Right forelimb (tissue), 1 donor: ENCODE measurements at regions not wholly inside any gene's neighbourhood (a gene's known extent, or its start where the extent isn't known, plus 50 kb on each side); places are given as distances from the start of the nearest gene placed in this dataset.
A peak's percentile ranks its signal among the peaks of the same experiment; 100 is the strongest.

ENCODE experiments used
- DNase-seq: peaks from one replicate; pipeline ENCODE4 v3.0.0-alpha.2; 2018

DNA sequence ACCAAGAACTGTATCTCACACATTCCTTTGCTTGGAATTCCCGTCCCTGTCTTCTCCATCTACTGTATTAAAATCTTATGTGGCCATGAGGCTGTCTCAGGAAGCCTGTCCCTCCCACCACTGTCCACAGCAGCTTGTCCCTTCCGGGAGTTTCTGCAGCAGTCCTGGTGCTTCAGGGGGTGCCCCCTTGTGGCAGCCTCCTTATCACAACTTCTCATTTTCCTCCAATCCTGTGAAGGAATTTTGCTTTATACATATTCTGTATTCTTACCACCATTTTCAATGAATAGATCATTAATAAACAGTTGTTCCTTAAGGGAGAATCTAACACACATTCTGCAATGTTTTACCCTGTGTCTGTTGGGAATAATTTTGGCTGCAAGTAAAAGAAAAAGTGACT, 220.4 kb upstream of the RAG2 start:
- DNase-seq, result no peak

- DNase-seq, result no peak
Measured at GRCh38 chr11:36817336-36817965, 219.4 kb upstream of the RAG2 start.

- no peak for DNase-seq
Measured at GRCh38 chr11:36809303-36809702, 211.3 kb upstream of the RAG2 start.

GRCh38 chr11:36807871-36808270, 209.8 kb upstream of the RAG2 start:
- DNase-seq, result no peak

- DNase-seq, result no peak
Measured at GRCh38 chr11:36803084-36803483, 205.0 kb upstream of the RAG2 start.

GRCh38 chr11:36792996-36793914, 195.2 kb upstream of the RAG2 start:
- DNase-seq, result no peak

GRCh38 chr11:36791957-36792356, 193.9 kb upstream of the RAG2 start:
- no peak for DNase-seq

- DNase-seq, result no peak
Measured at GRCh38 chr11:36790526-36790925, 192.5 kb upstream of the RAG2 start.

- DNase-seq, result no peak
Measured at GRCh38 chr11:36783808-36784207, 185.8 kb upstream of the RAG2 start.

DNA sequence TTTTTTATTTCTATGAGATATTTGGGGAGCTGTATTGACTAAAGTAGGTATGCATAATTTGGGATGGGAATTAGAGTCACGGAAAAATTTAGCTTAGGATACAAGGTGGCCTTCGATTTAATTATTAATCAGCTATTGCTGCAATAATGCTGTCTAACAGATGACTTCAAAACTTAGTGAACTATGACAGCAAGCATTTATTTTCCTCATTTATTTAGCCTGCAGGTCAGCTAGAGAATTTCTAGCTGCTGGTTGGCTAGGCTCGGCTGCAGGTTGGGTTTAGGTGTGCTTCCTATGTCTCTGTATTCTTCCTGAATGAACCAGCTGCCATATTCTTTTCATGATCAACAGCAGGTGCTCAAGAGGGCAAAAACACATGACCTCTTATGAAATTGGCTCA, 181.8 kb upstream of the RAG2 start:
- DNase-seq, result no peak

DNA sequence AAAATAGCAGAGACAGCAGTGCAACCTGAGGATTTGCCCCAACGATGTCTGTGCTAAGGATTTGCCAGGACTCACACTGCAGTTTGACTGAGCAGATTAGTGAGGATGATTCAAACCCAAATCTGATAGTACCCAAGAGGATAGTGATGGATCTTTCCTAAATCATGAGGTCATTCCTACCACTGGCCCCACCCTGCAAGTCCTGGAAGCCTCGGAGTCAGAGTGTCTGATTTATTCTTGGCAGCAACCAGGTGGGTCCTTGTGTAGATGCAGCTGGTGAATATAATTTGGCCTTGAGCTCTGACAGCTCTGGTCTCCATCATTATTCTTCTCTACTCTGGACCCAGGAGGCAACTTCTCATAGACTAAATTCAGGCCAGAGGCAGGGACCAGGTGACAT, 179.3 kb upstream of the RAG2 start:
- no peak for DNase-seq

- DNase-seq, result no peak
Measured at GRCh38 chr11:36775756-36776155, 177.7 kb upstream of the RAG2 start.

GRCh38 chr11:36775130-36775529, 177.1 kb upstream of the RAG2 start:
- no peak for DNase-seq

- DNase-seq, result no peak
Measured at GRCh38 chr11:36774603-36775002, 176.6 kb upstream of the RAG2 start.

- DNase-seq, result no peak
Measured at GRCh38 chr11:36763187-36763586, 165.2 kb upstream of the RAG2 start.

DNA sequence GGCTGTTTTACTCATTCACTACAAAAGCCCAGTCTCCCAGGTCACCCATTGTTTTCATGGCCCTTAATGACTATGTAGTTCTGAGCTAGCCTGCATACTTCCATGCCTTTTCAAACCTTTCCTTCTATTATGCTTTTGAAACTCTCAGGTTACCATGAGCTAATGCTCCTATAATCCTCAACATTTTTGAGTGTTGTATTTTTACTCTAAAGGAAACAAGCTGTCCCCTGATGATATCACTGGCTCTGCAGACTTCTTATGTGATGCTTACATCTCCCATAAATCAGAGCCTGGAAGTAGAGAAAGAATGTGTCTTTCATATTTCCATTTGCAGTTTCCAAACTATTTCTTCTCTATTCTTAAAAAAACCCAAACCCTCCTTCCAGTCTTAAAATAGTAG, 159.0 kb upstream of the RAG2 start:
- no peak for DNase-seq

DNA sequence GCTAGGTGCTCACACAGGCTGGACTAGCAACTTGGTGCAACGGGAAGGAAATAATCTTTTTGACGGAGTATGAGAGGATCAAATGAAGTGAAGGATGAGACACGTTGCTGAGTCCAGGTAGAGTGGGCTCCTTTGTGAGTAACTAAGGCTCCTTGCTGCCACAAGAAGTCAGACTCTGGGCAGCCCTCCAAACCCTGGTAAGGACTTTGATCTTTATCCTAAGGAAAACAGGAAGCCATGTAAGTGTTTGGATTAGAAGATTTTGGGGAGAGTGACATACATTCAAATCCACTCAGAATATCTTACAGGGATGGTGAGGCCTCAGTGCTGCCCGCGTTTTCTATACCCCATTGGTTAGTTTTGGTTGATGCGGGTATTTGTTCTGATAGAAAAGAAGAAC, 155.9 kb upstream of the RAG2 start:
- DNase-seq, result no peak

GRCh38 chr11:36751996-36752395, 154.0 kb upstream of the RAG2 start:
- no peak for DNase-seq

GRCh38 chr11:36751335-36751781, 153.3 kb upstream of the RAG2 start:
- DNase-seq, result peak; percentile 49

- DNase-seq, result no peak
Measured at GRCh38 chr11:36750349-36750748, 152.3 kb upstream of the RAG2 start.

DNA sequence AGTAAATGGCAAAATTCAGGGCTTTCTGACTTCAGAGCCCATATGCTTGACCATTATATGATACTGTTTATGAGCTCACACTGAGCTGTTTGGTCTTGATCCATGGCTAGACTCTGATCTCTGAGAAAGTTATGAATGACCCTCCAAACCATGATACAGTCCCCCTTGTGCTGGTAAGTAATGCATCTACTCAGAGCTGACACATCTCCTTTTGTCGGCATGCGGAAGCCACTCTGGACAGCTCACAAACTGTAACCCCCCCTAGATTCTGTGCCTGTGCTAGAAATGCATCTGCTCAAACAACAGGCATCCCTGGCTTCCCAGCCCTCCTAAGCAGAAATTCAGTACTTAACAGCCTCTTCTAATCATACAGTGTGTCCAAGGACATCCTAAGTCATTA, 150.8 kb upstream of the RAG2 start:
- no peak for DNase-seq

GRCh38 chr11:36746886-36747710, 149.1 kb upstream of the RAG2 start:
- peak; percentile 88 for DNase-seq

DNA sequence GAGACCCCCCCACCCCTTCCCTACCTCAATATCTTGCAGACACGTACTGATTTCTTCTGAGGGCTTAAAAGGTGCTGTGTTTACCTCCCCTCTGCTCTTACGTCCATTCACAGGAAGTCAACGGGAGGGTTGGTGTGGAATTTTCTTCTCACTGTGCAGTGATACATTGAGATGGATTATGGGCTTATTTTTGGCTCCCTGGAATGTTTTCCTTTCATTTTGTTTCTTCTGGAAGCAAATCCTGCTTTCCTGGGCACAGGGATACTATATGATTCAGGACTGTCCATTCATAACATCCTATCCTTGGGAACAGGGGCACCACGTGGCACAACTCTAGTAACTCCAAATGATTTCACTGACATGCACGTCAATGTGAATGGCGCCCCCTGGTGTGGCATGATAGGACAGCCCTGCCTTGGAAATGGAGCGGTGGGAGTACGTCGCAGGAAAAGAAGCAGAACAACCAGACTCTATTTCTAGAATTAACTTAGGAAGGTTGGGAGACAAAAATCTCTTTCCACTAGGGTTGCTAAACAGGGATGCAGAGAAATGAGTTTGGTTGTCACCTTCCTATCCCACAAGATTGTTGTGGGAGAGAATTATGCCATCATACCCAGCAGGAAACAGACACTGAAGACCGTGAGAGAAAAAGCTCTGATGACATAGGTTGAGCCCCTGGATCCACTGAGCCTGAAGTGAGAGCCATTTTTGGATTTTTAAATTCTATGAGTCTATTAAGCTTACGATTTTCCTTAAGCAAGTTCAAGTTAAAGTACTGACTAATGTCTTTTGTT, 146.5 kb upstream of the RAG2 start:
- DNase-seq, result peak; percentile 76
